GM19238 (cell line): ENCODE measurements at regions not wholly inside any gene's neighbourhood (a gene's known extent, or its start where the extent isn't known, plus 50 kb on each side); places are given as distances from the start of the nearest gene placed in this dataset.
"Not testable (repeated sequence)": the region's sequence is repeated elsewhere in the genome, so short reads cannot be mapped to it uniquely, and the experiment has no call there.

Experiments
- DNase-seq: peaks from one replicate; pipeline ENCODE4 v3.0.0; 2011; ENCODE audit warnings: low spot score; ENCODE audit not compliant: insufficient read length

DNA sequence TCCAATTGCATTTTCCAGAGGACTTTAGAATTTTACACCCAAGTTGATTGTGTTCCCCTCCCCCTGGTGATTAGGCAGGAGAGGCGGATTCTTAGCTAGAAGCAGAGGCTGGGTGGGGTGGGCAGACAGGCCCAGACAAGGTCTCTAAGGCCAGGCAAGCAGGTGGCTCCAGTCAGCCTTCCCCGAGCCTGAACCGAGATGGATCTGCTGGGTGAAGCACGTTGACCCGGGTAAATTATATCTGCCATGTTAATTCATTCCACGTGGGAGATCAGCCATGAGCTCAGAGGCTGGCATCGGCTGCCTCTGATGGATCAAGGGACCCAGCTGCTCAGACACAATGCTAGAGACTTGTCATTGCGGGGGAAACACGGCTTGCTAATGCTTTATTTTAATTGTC lies 159.5 kb upstream of the MAFB start:
- DNase-seq, result no peak

- no peak for DNase-seq
Observed at GRCh38 chr20:40849456-40849855, 160.4 kb upstream of the MAFB start.

GRCh38 chr20:40851051-40851450 lies 162.0 kb upstream of the MAFB start:
- no peak for DNase-seq

GRCh38 chr20:40855269-40855668 lies 166.2 kb upstream of the MAFB start:
- DNase-seq, result no peak

DNA sequence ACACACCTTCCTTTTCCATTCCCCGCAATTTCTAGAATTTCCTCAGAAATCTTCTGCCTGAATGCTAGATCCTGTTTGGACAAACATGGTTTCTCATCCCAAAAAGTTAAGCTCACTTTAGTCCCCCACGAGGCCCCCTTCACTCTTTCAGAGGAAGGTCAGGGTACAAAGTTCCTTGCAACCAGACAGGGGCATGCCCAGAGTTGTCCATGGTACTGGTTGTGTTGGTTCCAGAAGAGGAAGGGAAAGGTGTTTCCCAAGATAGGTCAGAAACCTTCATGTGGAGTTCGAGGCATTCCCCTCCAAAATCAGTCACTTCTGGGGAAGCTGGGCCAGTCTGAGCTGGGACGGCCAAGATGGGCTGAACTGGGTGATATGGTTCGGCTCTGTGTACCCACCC lies 167.6 kb upstream of the MAFB start:
- DNase-seq, result no peak

- DNase-seq, result no peak
Observed at GRCh38 chr20:40860487-40860902, 168.1 kb upstream of the TOP1 start.

DNA sequence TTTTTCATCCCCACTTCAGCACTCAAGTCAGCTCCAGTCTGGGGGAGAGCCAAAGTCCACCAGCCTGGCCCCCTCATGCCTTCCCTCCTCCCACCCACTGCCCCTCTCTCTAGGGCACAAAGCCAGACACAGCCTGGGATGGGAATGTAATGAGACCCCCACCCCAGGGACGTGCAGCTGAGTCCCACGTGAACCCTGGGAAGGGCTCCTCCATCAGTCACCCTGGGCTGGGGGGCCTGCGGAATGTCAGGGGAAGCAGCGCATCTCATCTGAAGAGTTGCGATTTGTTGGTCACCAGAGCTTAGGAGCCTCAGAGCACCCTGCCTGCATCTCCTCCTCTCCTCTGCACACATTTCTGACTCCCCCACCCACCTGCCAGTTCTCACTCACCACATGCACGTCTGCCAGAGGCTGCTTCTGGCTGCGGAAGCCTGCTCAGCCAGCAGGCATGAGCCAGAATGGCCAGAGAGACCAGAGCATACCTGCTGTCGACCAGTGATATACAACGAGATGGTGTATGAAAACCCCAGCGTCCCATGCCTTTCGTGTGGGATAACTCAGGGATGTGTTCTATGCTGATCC lies 167.1 kb upstream of the TOP1 start:
- no peak for DNase-seq

DNA sequence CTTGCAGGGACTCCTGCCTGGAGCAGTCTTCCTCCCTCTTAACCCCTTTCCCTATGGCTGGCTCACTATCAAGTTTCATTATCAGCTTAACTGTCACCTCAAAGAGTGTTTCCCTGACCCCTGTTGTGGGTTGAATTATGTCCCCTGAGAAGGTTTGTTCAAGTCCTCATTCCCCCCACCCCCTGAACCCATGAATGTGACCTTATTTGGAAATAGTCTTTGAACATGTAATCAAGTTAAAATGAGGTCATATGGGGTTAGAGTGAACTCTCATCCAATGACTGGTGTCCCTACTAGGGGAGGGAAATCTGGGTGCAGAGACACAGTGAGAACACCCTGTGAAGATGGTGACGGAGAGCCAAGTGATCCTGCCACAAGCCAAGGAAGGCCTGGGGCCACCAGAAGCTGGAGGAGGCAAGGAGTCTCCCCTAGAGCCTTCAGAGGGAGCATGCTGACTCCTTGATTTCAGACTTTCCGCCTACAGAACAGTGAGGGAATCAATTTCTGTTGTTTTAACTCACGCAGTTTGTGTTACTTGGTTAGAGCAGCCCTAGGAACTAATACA lies 165.2 kb upstream of the TOP1 start:
- DNase-seq, result no peak

GRCh38 chr20:40864470-40864869 lies 164.2 kb upstream of the TOP1 start:
- DNase-seq, result no peak

GRCh38 chr20:40865095-40865494 lies 163.5 kb upstream of the TOP1 start:
- no peak for DNase-seq

DNA sequence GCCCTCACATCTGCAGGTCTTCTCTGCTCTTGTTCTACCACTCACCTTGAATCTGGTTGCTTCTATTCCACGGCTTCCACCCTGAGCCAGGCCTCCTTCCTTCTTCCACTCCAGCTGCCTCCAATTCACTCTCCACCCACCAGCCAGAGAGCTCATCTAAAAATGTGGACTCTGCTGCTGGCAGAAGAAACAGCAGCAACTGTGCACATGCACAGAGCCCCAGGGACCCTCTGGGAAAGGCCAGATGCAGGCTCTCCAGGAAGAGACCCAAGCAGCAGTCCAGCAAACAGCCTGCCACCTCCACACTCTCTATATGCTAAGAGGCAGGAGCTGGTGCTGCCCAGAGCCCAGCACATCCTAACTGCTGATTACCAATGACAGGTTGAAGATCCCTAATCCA lies 162.6 kb upstream of the TOP1 start:
- no peak for DNase-seq

GRCh38 chr20:40868551-40869217 lies 159.9 kb upstream of the TOP1 start:
- no peak for DNase-seq

DNA sequence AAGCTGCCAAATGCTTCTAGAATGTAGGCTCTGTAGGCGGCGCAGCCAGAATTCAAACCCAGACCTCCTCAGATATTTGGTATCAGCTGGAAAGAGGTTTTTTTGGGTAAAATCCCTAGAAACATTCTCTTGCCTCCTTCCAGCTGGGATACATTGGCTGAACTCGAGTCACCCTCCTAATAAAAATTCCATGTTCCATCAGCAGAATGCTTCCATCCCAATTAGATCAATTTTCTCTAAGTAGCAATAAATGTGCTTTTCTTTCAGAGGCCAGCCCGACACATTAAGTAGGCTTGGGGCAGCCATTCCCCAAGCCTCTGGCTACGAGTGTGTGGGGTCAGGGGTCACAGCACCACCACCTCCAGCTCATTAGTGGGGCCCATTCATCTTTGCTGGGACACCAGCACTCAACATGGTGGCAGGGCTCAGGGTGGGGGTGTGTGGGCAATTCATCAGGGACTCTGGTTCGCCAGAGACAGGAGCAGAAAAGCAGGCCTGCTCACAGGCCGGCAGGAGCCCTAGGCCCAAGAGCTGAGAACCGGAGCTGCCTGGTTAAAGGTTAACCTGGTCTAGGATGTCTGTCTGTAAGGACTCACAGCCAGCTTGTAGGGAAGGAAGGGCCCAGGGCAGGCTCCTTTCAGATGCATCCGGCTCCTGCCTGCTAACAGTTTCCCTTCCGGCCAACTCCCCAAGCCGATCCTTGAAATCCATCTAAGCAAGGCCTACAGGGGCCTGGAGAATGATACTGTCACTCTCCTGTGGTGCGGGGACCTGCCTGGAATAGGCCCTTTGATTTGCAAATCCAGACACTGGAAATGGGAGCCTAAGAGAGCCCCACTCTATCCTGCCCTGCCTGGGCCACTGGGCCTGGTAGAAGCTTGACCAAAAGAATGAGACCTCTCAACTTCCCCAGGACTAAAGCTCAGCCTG lies 159.1 kb upstream of the TOP1 start:
- DNase-seq, result no peak

- DNase-seq, result no peak
Observed at GRCh38 chr20:40875116-40876085, 153.2 kb upstream of the TOP1 start.

- not testable (repeated sequence) for DNase-seq
Observed at GRCh38 chr20:40878099-40878498, 150.5 kb upstream of the TOP1 start.

DNA sequence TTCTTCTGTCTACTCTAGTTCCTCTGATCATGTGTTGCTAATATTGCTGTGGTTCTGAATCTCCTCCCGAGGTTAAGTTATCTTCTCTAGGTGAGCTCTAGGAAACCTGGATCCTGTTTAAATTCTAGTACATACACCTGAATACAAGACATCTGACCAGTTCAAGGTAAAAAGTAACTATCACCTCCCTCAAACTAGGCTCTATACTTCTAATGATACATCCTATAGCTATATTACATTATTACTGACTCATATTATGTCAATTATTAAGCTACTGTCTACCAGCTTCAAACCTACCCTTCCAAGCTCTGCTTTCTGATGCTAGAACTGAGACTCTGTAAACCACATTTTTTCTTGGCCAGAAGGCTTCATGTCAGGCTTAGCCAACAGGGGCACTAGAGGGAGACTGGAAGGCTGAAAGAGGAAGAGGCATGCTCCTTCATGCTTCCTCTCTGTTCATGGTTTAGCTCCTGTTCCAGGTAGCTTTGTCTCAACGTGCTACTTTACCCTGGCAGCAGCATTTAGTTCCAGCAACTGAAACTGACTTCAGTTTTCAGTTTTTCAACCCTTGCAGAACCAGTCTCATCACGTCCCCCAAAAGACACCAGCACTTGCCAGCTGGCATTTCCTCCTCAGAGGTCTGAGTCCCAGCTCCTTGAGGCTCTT lies 148.4 kb upstream of the TOP1 start:
- DNase-seq, result no peak

- no peak for DNase-seq
Observed at GRCh38 chr20:40880729-40881109, 147.9 kb upstream of the TOP1 start.

- no peak for DNase-seq
Observed at GRCh38 chr20:40882152-40882551, 146.5 kb upstream of the TOP1 start.

- no peak for DNase-seq
Observed at GRCh38 chr20:40883097-40883496, 145.5 kb upstream of the TOP1 start.

- no peak for DNase-seq
Observed at GRCh38 chr20:40887105-40887504, 141.5 kb upstream of the TOP1 start.
